ENCODE measurements at regions not wholly inside any gene's neighbourhood (a gene's known extent, or its start where the extent isn't known, plus 50 kb on each side); places are given as distances from the start of the nearest gene placed in this dataset.

- no peaks in the 10 kb centered on the region for H3K79me2 ChIP-seq (ENCODE audit: low read length)
- no peak overlapping the region for H3K4me2 ChIP-seq (ENCODE audit: low read depth, low read length)
- DNase-seq, result no peak
- H3K4me1 ChIP-seq (ENCODE audit: low read length), result no peaks in the 10 kb centered on the region
- no peaks in the 10 kb centered on the region for H4K20me1 ChIP-seq (ENCODE audit: insufficient read depth, low read length)
- TF ChIP-seq CTCF (IDR thresholded peaks at IDR 0.05; ENCODE audit: low read length) (no peak), EZH2phosphoT487 (IDR thresholded peaks at IDR 0.05; ENCODE audit: low read length) (no peak), EZH2 (optimal IDR thresholded peaks at IDR 0.05; ENCODE audit: low read depth, low read length) (no peak)
- H3K9me3 ChIP-seq (replicated peaks; ENCODE audit: insufficient read depth, low read length), result no peaks in the 10 kb centered on the region
- H3K27ac ChIP-seq (ENCODE audit: low read length), result no peak overlapping the region
- no peak overlapping the region for H2AFZ ChIP-seq (ENCODE audit: low read length)
- H3F3A ChIP-seq (ENCODE audit: insufficient read depth, low read length), result no peaks in the 10 kb centered on the region
- no peaks in the 10 kb centered on the region for H3K36me3 ChIP-seq (replicated peaks; ENCODE audit: insufficient read depth, low read length)
- H3K27me3 ChIP-seq (replicated peaks; ENCODE audit: insufficient read depth, low read length), result no peaks in the 10 kb centered on the region
- H3K9me2 ChIP-seq (replicated peaks; ENCODE audit: insufficient read depth, low read length), result no peaks in the 10 kb centered on the region
- no peak overlapping the region for H3K9ac ChIP-seq (ENCODE audit: low read length)
- no peak overlapping the region for H3K4me3 ChIP-seq (ENCODE audit: low read length)
These were observed 56.1 kb upstream of the TOX3 start for GRCh38 chr16:52603015-52603414.

GRCh38 chr16:52597772-52598483 is 51.0 kb upstream of the TOX3 start:
- DNase-seq, result no peak
- H3K9ac ChIP-seq (ENCODE audit: low read length), result no peak overlapping the region
- no peaks in the 10 kb centered on the region for H3K4me1 ChIP-seq (ENCODE audit: low read length)
- no peaks in the 10 kb centered on the region for H3F3A ChIP-seq (ENCODE audit: insufficient read depth, low read length)
- TF ChIP-seq CTCF (IDR thresholded peaks at IDR 0.05; ENCODE audit: low read length), result no peak
- TF ChIP-seq EZH2 (optimal IDR thresholded peaks at IDR 0.05; ENCODE audit: low read depth, low read length), result no peak
- no peak overlapping the region for H3K4me2 ChIP-seq (ENCODE audit: low read depth, low read length)
- no peak overlapping the region for H3K27ac ChIP-seq (ENCODE audit: low read length)
- H3K9me3 ChIP-seq (replicated peaks; ENCODE audit: insufficient read depth, low read length), result no peaks in the 10 kb centered on the region
- no peak overlapping the region for H3K4me3 ChIP-seq (ENCODE audit: low read length)
- H3K36me3 ChIP-seq (replicated peaks; ENCODE audit: insufficient read depth, low read length), result no peaks in the 10 kb centered on the region
- no peaks in the 10 kb centered on the region for H3K9me2 ChIP-seq (replicated peaks; ENCODE audit: insufficient read depth, low read length)
- no peak overlapping the region for H2AFZ ChIP-seq (ENCODE audit: low read length)
- H3K27me3 ChIP-seq (replicated peaks; ENCODE audit: insufficient read depth, low read length), result no peaks in the 10 kb centered on the region
- H4K20me1 ChIP-seq (ENCODE audit: insufficient read depth, low read length), result no peaks in the 10 kb centered on the region
- no peaks in the 10 kb centered on the region for H3K79me2 ChIP-seq (ENCODE audit: low read length)

- Histone ChIP-seq H3K27ac (ENCODE audit: low read length) (no peak overlapping the region), H3K4me2 (ENCODE audit: low read depth, low read length) (no peak overlapping the region), H3K79me2 (ENCODE audit: low read length) (no peaks in the 10 kb centered on the region), H3K9ac (ENCODE audit: low read length) (no peak overlapping the region), H3K36me3 (replicated peaks; ENCODE audit: insufficient read depth, low read length) (no peaks in the 10 kb centered on the region), H3F3A (ENCODE audit: insufficient read depth, low read length) (no peaks in the 10 kb centered on the region), H3K9me3 (replicated peaks; ENCODE audit: insufficient read depth, low read length) (no peaks in the 10 kb centered on the region), H3K4me1 (ENCODE audit: low read length) (no peaks in the 10 kb centered on the region), H2AFZ (ENCODE audit: low read length) (no peak overlapping the region), H4K20me1 (ENCODE audit: insufficient read depth, low read length) (no peaks in the 10 kb centered on the region), H3K9me2 (replicated peaks; ENCODE audit: insufficient read depth, low read length) (no peaks in the 10 kb centered on the region), H3K27me3 (replicated peaks; ENCODE audit: insufficient read depth, low read length) (no peaks in the 10 kb centered on the region), H3K4me3 (ENCODE audit: low read length) (no peak overlapping the region)
- DNase-seq, result no peak
- TF ChIP-seq CTCF (IDR thresholded peaks at IDR 0.05; ENCODE audit: low read length), result no peak
- TF ChIP-seq EZH2 (optimal IDR thresholded peaks at IDR 0.05; ENCODE audit: low read depth, low read length), result no peak
- TF ChIP-seq EZH2phosphoT487 (IDR thresholded peaks at IDR 0.05; ENCODE audit: low read length), result no peak
These were observed 50.3 kb upstream of the TOX3 start for GRCh38 chr16:52597073-52597771.
